Neural progenitor cell (in vitro differentiated cells): ENCODE measurements at regions not wholly inside any gene's neighbourhood (a gene's known extent, or its start where the extent isn't known, plus 50 kb on each side); places are given as distances from the start of the nearest gene placed in this dataset.
"Not testable (repeated sequence)": the region's sequence is repeated elsewhere in the genome, so short reads cannot be mapped to it uniquely, and the experiment has no call there.

ENCODE experiments used
- DNase-seq: peaks from one replicate; pipeline ENCODE4 v3.0.0-alpha.2; 2016; ENCODE audit warnings: low spot score
- H2AFZ ChIP-seq: fragments of 200-600 bp; sonication (generic); replicated peaks from 2 replicates; pipeline ENCODE4 v1.6.1; 2016; ENCODE audit warnings: antibody characterized with exemption
- H3F3A ChIP-seq: fragments of 200-600 bp; sonication (generic); 2 replicates; pipeline ENCODE4 v1.6.1; 2016; ENCODE audit warnings: antibody characterized with exemption, low read depth
- H3K27ac ChIP-seq: fragments of 200-600 bp; sonication (generic); 2 replicates; pipeline ENCODE4 v1.5.1; 2016; ENCODE audit warnings: mild to moderate bottlenecking
- H3K27me3 ChIP-seq: fragments of 200-600 bp; sonication (generic); 2 replicates; pipeline ENCODE4 v1.6.1; 2016; ENCODE audit warnings: mild to moderate bottlenecking, moderate library complexity
- H3K36me3 ChIP-seq: fragments of 200-600 bp; sonication (generic); 2 replicates; pipeline ENCODE4 v1.5.1; 2016
- H3K4me1 ChIP-seq: fragments of 200-600 bp; sonication (generic); 2 replicates; pipeline ENCODE4 v1.6.1; 2016; ENCODE audit warnings: mixed run types
- H3K4me2 ChIP-seq: fragments of 200-600 bp; sonication (generic); 2 replicates; pipeline ENCODE4 v1.6.1; 2016
- H3K4me3 ChIP-seq: fragments of 200-600 bp; sonication (generic); 2 replicates; pipeline ENCODE4 v1.5.1; 2016
- H3K79me2 ChIP-seq: fragments of 200-600 bp; sonication (generic); 2 replicates; pipeline ENCODE4 v1.6.1; 2016; ENCODE audit warnings: low read depth
- H3K9ac ChIP-seq: fragments of 200-600 bp; sonication (generic); 2 replicates; pipeline ENCODE4 v1.6.1; 2016
- H3K9me3 ChIP-seq: fragments of 200-600 bp; sonication (generic); 2 replicates; pipeline ENCODE4 v1.5.1; 2016; ENCODE audit warnings: low read depth
- H4K20me1 ChIP-seq: fragments of 200-600 bp; sonication (generic); 2 replicates; pipeline ENCODE4 v1.6.1; 2016; ENCODE audit warnings: low read depth
- H3K27ac Mint-ChIP-seq: 3 replicates; pipeline ENCODE4 v1.8.0; 2021; ENCODE audit warnings: mixed read lengths
- H3K27me3 Mint-ChIP-seq: 2 replicates; pipeline ENCODE4 v1.8.0; 2022; ENCODE audit warnings: low read depth, mild to moderate bottlenecking, inconsistent platforms, moderate library complexity, mixed read lengths; ENCODE audit not compliant: insufficient read depth
- H3K36me3 Mint-ChIP-seq: 3 replicates; pipeline ENCODE4 v1.8.0; 2021; ENCODE audit warnings: mixed read lengths
- H3K4me1 Mint-ChIP-seq: 3 replicates; pipeline ENCODE4 v1.8.0; 2021; ENCODE audit warnings: mixed read lengths
- H3K4me3 Mint-ChIP-seq: 3 replicates; pipeline ENCODE4 v1.8.0; 2021; ENCODE audit warnings: mild to moderate bottlenecking, moderate library complexity, mixed read lengths
- H3K9me3 Mint-ChIP-seq: 3 replicates; pipeline ENCODE4 v1.8.0; 2020; ENCODE audit warnings: mixed read lengths
- CTCF ChIP-seq: fragments of 200-600 bp; sonication (generic); IDR thresholded peaks from 2 replicates; pipeline ENCODE4 v1.5.1; 2017; ENCODE audit warnings: antibody characterized with exemption, mild to moderate bottlenecking
- EZH2 ChIP-seq: fragments of 200-600 bp; sonication (generic); IDR thresholded peaks from 2 replicates; pipeline ENCODE4 v1.6.1; 2017; ENCODE audit warnings: antibody characterized with exemption, mild to moderate bottlenecking, moderate library complexity
- EZH2phosphoT487 ChIP-seq: fragments of 200-600 bp; sonication (generic); IDR thresholded peaks from 2 replicates; pipeline ENCODE4 v1.6.1; 2017; ENCODE audit warnings: antibody characterized with exemption

DNA sequence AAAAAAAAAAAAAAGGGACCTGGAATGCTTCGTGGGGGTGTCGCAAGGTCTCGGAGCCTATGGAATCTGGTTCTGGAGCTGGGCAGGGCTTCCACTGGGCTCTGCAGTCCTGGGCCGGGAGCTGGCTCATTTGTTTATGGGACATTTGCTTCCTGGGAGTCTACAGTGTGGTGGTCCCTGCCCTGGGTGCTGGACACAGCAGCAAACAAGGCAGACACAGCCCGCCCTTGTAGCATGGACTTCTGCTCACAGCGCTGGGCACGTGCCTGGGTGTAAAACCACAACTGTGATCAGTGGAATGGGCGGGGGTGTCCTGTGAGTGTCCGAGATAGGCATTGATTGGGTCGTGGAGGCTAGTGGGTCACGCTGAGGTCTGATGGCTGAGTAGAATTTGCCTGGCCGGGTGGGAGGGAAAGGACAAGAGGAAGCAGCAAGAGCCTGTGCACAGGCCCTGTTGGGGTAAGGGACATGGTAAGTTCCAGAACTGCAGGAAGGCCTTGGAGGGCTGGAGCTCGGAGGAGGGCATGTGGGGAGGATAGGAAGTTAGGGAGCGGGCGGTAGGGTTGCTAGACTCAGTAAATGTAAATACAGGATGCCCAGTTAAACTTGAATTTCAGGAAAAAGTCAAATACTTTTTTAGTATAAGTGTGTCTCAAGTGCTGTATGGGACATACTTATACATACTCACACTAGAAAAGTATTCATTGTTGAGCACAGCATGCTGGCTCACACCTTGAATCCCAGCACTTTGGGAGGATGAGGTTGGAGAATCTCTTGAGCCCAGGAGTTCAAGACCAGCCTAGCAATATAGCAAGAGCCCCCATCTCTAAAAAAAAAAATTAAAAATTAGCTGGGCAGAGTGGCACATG lies 61.3 kb upstream of the PMEPA1 start:
- Histone ChIP-seq H3K4me2 (no peak overlapping the region), H3K36me3 (no peaks in the 10 kb centered on the region), H3K79me2 (no peaks in the 10 kb centered on the region), H3K27me3 (no peaks in the 10 kb centered on the region), H2AFZ (no peak overlapping the region), H3K4me3 (no peak overlapping the region), H3K9me3 (no peaks in the 10 kb centered on the region), H3K4me1 (no peaks in the 10 kb centered on the region), H3K27ac (no peak overlapping the region), H3K9ac (no peak overlapping the region), H4K20me1 (no peaks in the 10 kb centered on the region), H3F3A (no peaks in the 10 kb centered on the region)
- Mint-ChIP-seq H3K4me3 (no peak overlapping the region), H3K4me1 (peaks cover 25% of the 10 kb centered on the region), H3K27ac (no peak overlapping the region), H3K9me3 (peaks cover 2% of the 10 kb centered on the region), H3K36me3 (no peaks in the 10 kb centered on the region), H3K27me3 (no peaks in the 10 kb centered on the region)
- no peak for DNase-seq
- TF ChIP-seq CTCF (no peak), EZH2 (no peak), EZH2phosphoT487 (no peak)

DNA sequence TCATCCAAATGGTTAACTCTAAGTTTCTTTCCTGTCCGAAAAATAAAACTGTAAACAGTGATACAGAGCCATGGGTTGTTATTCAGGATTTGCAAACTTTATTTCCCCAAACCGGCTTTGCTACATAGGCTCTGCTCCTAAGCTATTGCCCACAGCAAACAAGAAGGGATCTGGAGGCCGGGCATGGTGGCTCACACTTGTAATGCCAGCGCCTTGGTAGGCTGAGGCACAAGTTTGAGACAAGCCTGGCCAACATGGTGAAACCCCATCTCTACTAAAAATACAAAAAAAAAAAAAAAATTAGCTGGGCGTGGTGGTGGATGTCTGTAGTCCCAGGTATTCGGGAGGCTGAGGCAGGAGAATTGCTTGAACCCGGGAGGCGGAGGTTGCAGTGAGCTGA lies 60.6 kb upstream of the PMEPA1 start:
- H4K20me1 ChIP-seq, H3K79me2 ChIP-seq, H3K27ac Mint-ChIP-seq, H3K9ac ChIP-seq, H3K4me3 ChIP-seq, H3K36me3 ChIP-seq, H3K36me3 Mint-ChIP-seq, DNase-seq, H3K4me3 Mint-ChIP-seq, H3K9me3 ChIP-seq, H3K4me1 ChIP-seq, H2AFZ ChIP-seq, H3K27ac ChIP-seq, H3K4me2 ChIP-seq, H3K9me3 Mint-ChIP-seq, H3K27me3 Mint-ChIP-seq, H3K27me3 ChIP-seq, H3F3A ChIP-seq: not testable (repeated sequence)
- peaks cover 25% of the 10 kb centered on the region for H3K4me1 Mint-ChIP-seq

DNA sequence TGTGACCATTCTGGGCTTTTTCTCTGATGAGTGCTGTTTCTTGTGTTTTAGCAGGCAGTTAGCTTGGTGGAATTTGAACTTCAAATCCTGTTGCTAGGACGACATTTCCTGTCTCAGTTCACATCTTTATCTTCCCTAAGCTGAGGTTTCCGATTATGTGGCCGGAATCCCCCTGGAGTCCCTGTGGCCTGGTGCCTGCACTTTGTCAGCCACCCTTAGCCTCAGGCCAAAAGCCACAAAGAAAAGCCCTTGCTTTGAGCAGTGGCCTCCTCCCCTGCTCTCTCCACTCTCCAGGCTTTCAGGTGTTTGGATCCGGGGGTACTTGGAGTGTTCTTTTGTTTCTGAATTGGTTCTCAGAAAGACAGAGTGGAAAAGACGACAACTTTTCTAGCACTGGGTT lies 59.9 kb upstream of the PMEPA1 start:
- no peaks in the 10 kb centered on the region for H3K27me3 ChIP-seq

More for the DNA sequence above, 59.9 kb upstream of the PMEPA1 start:
- Histone ChIP-seq H3K4me2 (no peak overlapping the region), H3K9me3 (no peaks in the 10 kb centered on the region), H3K4me3 (no peak overlapping the region), H4K20me1 (no peaks in the 10 kb centered on the region), H3K27ac (no peak overlapping the region), H3K79me2 (no peaks in the 10 kb centered on the region), H3K4me1 (no peaks in the 10 kb centered on the region), H3K36me3 (no peaks in the 10 kb centered on the region), H2AFZ (no peak overlapping the region), H3K9ac (no peak overlapping the region), H3F3A (no peaks in the 10 kb centered on the region)
- H3K27ac Mint-ChIP-seq: no peak overlapping the region
- peaks cover 2% of the 10 kb centered on the region for H3K9me3 Mint-ChIP-seq
- H3K4me3 Mint-ChIP-seq: no peak overlapping the region
- no peaks in the 10 kb centered on the region for H3K27me3 Mint-ChIP-seq
- H3K4me1 Mint-ChIP-seq: peaks cover 25% of the 10 kb centered on the region
- no peaks in the 10 kb centered on the region for H3K36me3 Mint-ChIP-seq
- no peak for TF ChIP-seq EZH2phosphoT487
- no peak for TF ChIP-seq CTCF
- TF ChIP-seq EZH2: no peak
- DNase-seq: no peak
